Esophagus muscularis mucosa (tissue), 3 donors: ENCODE measurements at regions not wholly inside any gene's neighbourhood (a gene's known extent, or its start where the extent isn't known, plus 50 kb on each side); places are given as distances from the start of the nearest gene placed in this dataset.

Source experiments
- CTCF ChIP-seq, 3 experiments: fragments of 200-600 bp in 2 of 3; fragments of 450-650 bp in 1 of 3; sonication (generic) in 2 of 3; IDR thresholded peaks; one replicate each; pipeline ENCODE4 v1.5.1; 2017 to 2019; ENCODE audit warnings: antibody characterized with exemption in 3 of 3, mild to moderate bottlenecking in 2 of 3, moderate library complexity in 1 of 3
- POLR2A ChIP-seq: fragments of 450-650 bp; IDR thresholded peaks from one replicate; pipeline ENCODE4 v1.6.1; 2017; ENCODE audit warnings: antibody characterized with exemption, moderate library complexity, mild to moderate bottlenecking, low read depth

DNA sequence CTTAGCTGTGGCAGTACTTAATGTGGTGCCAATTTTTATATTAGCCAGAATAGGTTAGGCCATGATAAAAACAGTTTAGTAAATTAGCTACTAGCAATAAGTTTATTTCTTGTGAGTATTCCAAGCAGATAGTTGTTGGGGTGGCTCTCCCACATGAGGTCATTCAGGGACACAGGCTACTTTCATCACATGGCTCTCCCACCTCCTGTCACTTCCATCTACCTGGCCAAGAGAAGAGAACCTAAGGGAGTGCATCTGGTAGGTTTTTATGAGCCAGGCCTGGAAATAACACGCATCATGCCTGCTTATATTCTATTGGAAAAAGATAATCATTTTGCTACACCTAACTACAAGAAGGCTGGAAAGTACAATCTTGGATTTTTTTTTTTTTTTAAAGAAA is 161.4 kb upstream of the CCNH start:
- TF ChIP-seq CTCF (IDR thresholded peaks at IDR 0.05) (no peak), POLR2A (no peak)
